Activated naive CD8-positive, alpha-beta T cell treated with anti-CD3 and anti-CD28 coated beads for 36 hours (primary cell): ENCODE measurements at regions not wholly inside any gene's neighbourhood (a gene's known extent, or its start where the extent isn't known, plus 50 kb on each side); places are given as distances from the start of the nearest gene placed in this dataset.

Experiments
- DNase-seq: peaks from one replicate; pipeline ENCODE4 v3.0.0; 2021
- H3K27ac Mint-ChIP-seq: one replicate; pipeline ENCODE4 v1.8.0; 2022; ENCODE audit warnings: mild to moderate bottlenecking, moderate library complexity, mixed read lengths
- H3K27me3 Mint-ChIP-seq: one replicate; pipeline ENCODE4 v1.8.0; 2022; ENCODE audit warnings: mild to moderate bottlenecking, mixed read lengths
- H3K36me3 Mint-ChIP-seq: one replicate; pipeline ENCODE4 v1.8.0; 2021; ENCODE audit warnings: mild to moderate bottlenecking, mixed read lengths
- H3K4me1 Mint-ChIP-seq: one replicate; pipeline ENCODE4 v1.8.0; 2021; ENCODE audit warnings: mixed read lengths
- H3K4me3 Mint-ChIP-seq: one replicate; pipeline ENCODE4 v1.8.0; 2022; ENCODE audit warnings: mild to moderate bottlenecking, moderate library complexity, mixed read lengths
- H3K9me3 Mint-ChIP-seq: one replicate; pipeline ENCODE4 v1.8.0; 2022; ENCODE audit warnings: mixed read lengths

GRCh38 chr11:130737866-130738431 is 178.3 kb downstream of the SNX19 start:
- no peak overlapping the region for H3K4me3 Mint-ChIP-seq
- H3K4me1 Mint-ChIP-seq = no peaks in the 10 kb centered on the region
- H3K9me3 Mint-ChIP-seq = peaks cover 19% of the 10 kb centered on the region
- no peaks in the 10 kb centered on the region for H3K27me3 Mint-ChIP-seq
- no peak overlapping the region for H3K27ac Mint-ChIP-seq
- no peak for DNase-seq
- H3K36me3 Mint-ChIP-seq = no peaks in the 10 kb centered on the region

- peaks cover 17% of the 10 kb centered on the region for H3K9me3 Mint-ChIP-seq
Observed at GRCh38 chr11:130738611-130739010, 177.7 kb downstream of the SNX19 start.

GRCh38 chr11:130740819-130741218 is 175.5 kb downstream of the SNX19 start:
- DNase-seq = no peak
- Mint-ChIP-seq H3K4me3 (no peak overlapping the region), H3K4me1 (no peaks in the 10 kb centered on the region), H3K27ac (no peak overlapping the region), H3K36me3 (no peaks in the 10 kb centered on the region), H3K9me3 (peaks cover 11% of the 10 kb centered on the region), H3K27me3 (peaks cover under 1% of the 10 kb centered on the region)

More at GRCh38 chr11:130738611-130739010, 177.7 kb downstream of the SNX19 start:
- Mint-ChIP-seq H3K27ac (no peak overlapping the region), H3K36me3 (no peaks in the 10 kb centered on the region), H3K4me3 (no peak overlapping the region), H3K4me1 (no peaks in the 10 kb centered on the region), H3K27me3 (no peaks in the 10 kb centered on the region)
- DNase-seq = no peak

- H3K4me1 Mint-ChIP-seq = no peaks in the 10 kb centered on the region
- H3K36me3 Mint-ChIP-seq = no peaks in the 10 kb centered on the region
- H3K27me3 Mint-ChIP-seq = peaks cover 17% of the 10 kb centered on the region
- H3K9me3 Mint-ChIP-seq = peaks cover 11% of the 10 kb centered on the region
- no peak overlapping the region for H3K27ac Mint-ChIP-seq
- no peak for DNase-seq
- no peak overlapping the region for H3K4me3 Mint-ChIP-seq
Observed at GRCh38 chr11:130744794-130745193, 171.5 kb downstream of the SNX19 start.

- no peak for DNase-seq
- no peaks in the 10 kb centered on the region for H3K36me3 Mint-ChIP-seq
- H3K27me3 Mint-ChIP-seq = peaks cover 20% of the 10 kb centered on the region
- no peaks in the 10 kb centered on the region for H3K4me1 Mint-ChIP-seq
- H3K27ac Mint-ChIP-seq = no peak overlapping the region
- no peaks in the 10 kb centered on the region for H3K9me3 Mint-ChIP-seq
- no peak overlapping the region for H3K4me3 Mint-ChIP-seq
Observed at GRCh38 chr11:130749216-130749615, 167.1 kb downstream of the SNX19 start.

- no peak overlapping the region for H3K4me3 Mint-ChIP-seq
- no peaks in the 10 kb centered on the region for H3K27me3 Mint-ChIP-seq
- no peak overlapping the region for H3K27ac Mint-ChIP-seq
- H3K9me3 Mint-ChIP-seq = no peaks in the 10 kb centered on the region
- no peaks in the 10 kb centered on the region for H3K36me3 Mint-ChIP-seq
- H3K4me1 Mint-ChIP-seq = no peaks in the 10 kb centered on the region
- no peak for DNase-seq
Observed at GRCh38 chr11:130760515-130761125, 155.7 kb downstream of the SNX19 start.

- Mint-ChIP-seq H3K36me3 (no peaks in the 10 kb centered on the region), H3K4me3 (no peak overlapping the region), H3K4me1 (peaks cover 6% of the 10 kb centered on the region), H3K9me3 (no peaks in the 10 kb centered on the region), H3K27ac (no peak overlapping the region), H3K27me3 (peaks cover 6% of the 10 kb centered on the region)
- DNase-seq = no peak
Observed at GRCh38 chr11:130761560-130762220, 154.6 kb downstream of the SNX19 start.

- no peak for DNase-seq
- Mint-ChIP-seq H3K4me3 (no peak overlapping the region), H3K9me3 (no peaks in the 10 kb centered on the region), H3K4me1 (peaks cover 7% of the 10 kb centered on the region), H3K27me3 (peaks cover 6% of the 10 kb centered on the region), H3K36me3 (no peaks in the 10 kb centered on the region), H3K27ac (no peak overlapping the region)
Observed at GRCh38 chr11:130762638-130763037, 153.6 kb downstream of the SNX19 start.

GRCh38 chr11:130763087-130763980 is 152.9 kb downstream of the SNX19 start:
- Mint-ChIP-seq H3K27ac (no peak overlapping the region), H3K27me3 (peaks cover 6% of the 10 kb centered on the region), H3K36me3 (no peaks in the 10 kb centered on the region), H3K9me3 (no peaks in the 10 kb centered on the region), H3K4me3 (no peak overlapping the region), H3K4me1 (peaks cover 7% of the 10 kb centered on the region)
- no peak for DNase-seq

- no peaks in the 10 kb centered on the region for H3K9me3 Mint-ChIP-seq
- peaks cover 6% of the 10 kb centered on the region for H3K27me3 Mint-ChIP-seq
- no peak overlapping the region for H3K4me3 Mint-ChIP-seq
- H3K4me1 Mint-ChIP-seq = peaks cover 7% of the 10 kb centered on the region
- H3K27ac Mint-ChIP-seq = no peak overlapping the region
- no peak for DNase-seq
- H3K36me3 Mint-ChIP-seq = no peaks in the 10 kb centered on the region
Observed at GRCh38 chr11:130765406-130765805, 150.9 kb downstream of the SNX19 start.

- peaks cover 7% of the 10 kb centered on the region for H3K4me1 Mint-ChIP-seq
- no peaks in the 10 kb centered on the region for H3K36me3 Mint-ChIP-seq
- no peak overlapping the region for H3K27ac Mint-ChIP-seq
- no peak for DNase-seq
- H3K9me3 Mint-ChIP-seq = no peaks in the 10 kb centered on the region
- peaks cover 6% of the 10 kb centered on the region for H3K27me3 Mint-ChIP-seq
- no peak overlapping the region for H3K4me3 Mint-ChIP-seq
Observed at GRCh38 chr11:130765951-130766649, 150.2 kb downstream of the SNX19 start.

- peaks cover 7% of the 10 kb centered on the region for H3K4me1 Mint-ChIP-seq
- H3K27ac Mint-ChIP-seq = no peak overlapping the region
- no peak overlapping the region for H3K4me3 Mint-ChIP-seq
- no peaks in the 10 kb centered on the region for H3K36me3 Mint-ChIP-seq
- H3K9me3 Mint-ChIP-seq = no peaks in the 10 kb centered on the region
- no peak for DNase-seq
- H3K27me3 Mint-ChIP-seq = peaks cover 6% of the 10 kb centered on the region
Observed at GRCh38 chr11:130766650-130767565, 149.4 kb downstream of the SNX19 start.

- no peak for DNase-seq
- Mint-ChIP-seq H3K27me3 (peaks cover 6% of the 10 kb centered on the region), H3K27ac (no peak overlapping the region), H3K4me1 (peaks cover 7% of the 10 kb centered on the region), H3K4me3 (no peak overlapping the region), H3K36me3 (no peaks in the 10 kb centered on the region), H3K9me3 (no peaks in the 10 kb centered on the region)
Observed at GRCh38 chr11:130769782-130770535, 146.3 kb downstream of the SNX19 start.
